Activated B cell treated with CpG ODN at 0.5 μM for 24 hours (primary cell): ENCODE measurements at regions not wholly inside any gene's neighbourhood (a gene's known extent, or its start where the extent isn't known, plus 50 kb on each side); places are given as distances from the start of the nearest gene placed in this dataset.

Experiments
- ATAC-seq: fragments of 200-7000 bp; cut with Tn5 transposase; one replicate; pipeline ENCODE4 v1.10.0; 2021; ENCODE audit warnings: low read depth, mild to moderate bottlenecking, moderate library complexity
- CTCF ChIA-PET: fragments of 350-600 bp; sonication (Branson Sonifier 250); formaldehyde crosslinking; loops from one replicate; lab custom pipeline; 2021; ENCODE audit warnings: antibody characterized with exemption; lab: Charles Lee
- POLR2A ChIA-PET: fragments of 350-600 bp; sonication (Branson Sonifier 250); formaldehyde crosslinking; loops from one replicate; lab custom pipeline; 2021; ENCODE audit warnings: antibody characterized with exemption; lab: Charles Lee
- DNase-seq: peaks from one replicate; pipeline ENCODE4 v3.0.0; 2022
- H3K27ac Mint-ChIP-seq: one replicate; pipeline ENCODE4 v1.8.0; 2020; ENCODE audit warnings: mixed read lengths
- H3K27me3 Mint-ChIP-seq: one replicate; pipeline ENCODE4 v1.8.0; 2021; ENCODE audit warnings: mixed read lengths
- H3K36me3 Mint-ChIP-seq: one replicate; pipeline ENCODE4 v1.8.0; 2021; ENCODE audit warnings: low read depth, mixed read lengths
- H3K4me1 Mint-ChIP-seq: one replicate; pipeline ENCODE4 v1.8.0; 2021; ENCODE audit warnings: mixed read lengths
- H3K4me3 Mint-ChIP-seq: one replicate; pipeline ENCODE4 v1.8.0; 2020; ENCODE audit warnings: mild to moderate bottlenecking, mixed read lengths
- H3K9me3 Mint-ChIP-seq: one replicate; pipeline ENCODE4 v1.8.0; 2020; ENCODE audit warnings: mixed read lengths
- intact Hi-C: fragments of 100-400 bp; cut with micrococcal nuclease; formaldehyde crosslinking; loops from one replicate; pipeline ENCODE4 v1.15.1; 2024
- TF ChIP-seq, protein P1 (sequence below): fragments of 200-600 bp; IDR thresholded peaks from one replicate; pipeline ENCODE4 v1.8.0; 2022; ENCODE audit warnings: antibody characterized with exemption, mild to moderate bottlenecking

DNA sequence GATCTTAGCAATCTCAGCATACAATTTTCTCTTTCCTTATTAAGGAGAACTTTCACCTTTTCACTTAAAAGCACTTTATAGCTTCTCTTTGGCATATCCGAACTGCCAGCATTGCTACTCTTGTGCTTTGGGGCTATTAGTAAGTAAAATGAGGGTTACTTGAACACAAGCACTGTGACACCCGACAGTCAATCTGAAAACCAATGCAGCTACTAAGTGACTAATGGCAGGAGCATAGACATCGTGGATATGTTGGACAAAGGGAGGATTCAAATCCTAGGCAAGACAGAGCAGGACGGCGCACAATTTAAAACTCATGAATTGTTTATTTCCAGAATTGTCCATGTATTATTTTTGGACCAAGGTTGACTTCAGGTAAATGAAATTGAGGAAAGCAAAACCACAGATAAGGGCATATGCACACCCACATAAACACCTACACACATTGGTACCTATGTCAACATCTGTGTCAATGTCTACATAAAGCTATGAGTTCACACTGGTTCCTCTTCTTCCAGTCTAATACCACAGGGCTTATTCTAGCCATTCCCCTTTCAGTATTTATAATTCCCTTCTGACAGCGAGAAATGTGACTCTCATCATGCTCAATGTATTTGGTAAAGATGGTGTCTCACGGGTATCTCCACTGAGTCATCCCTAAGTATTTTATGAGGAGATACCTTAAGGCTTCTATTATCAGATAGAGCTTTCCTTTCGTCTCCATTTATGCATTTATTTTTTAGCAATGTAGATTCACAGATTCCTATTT, 75.3 kb upstream of the RALGPS2 start:
- no peak for ATAC-seq
- H3K27ac Mint-ChIP-seq = no peak overlapping the region
- TF ChIP-seq, protein P1, sequence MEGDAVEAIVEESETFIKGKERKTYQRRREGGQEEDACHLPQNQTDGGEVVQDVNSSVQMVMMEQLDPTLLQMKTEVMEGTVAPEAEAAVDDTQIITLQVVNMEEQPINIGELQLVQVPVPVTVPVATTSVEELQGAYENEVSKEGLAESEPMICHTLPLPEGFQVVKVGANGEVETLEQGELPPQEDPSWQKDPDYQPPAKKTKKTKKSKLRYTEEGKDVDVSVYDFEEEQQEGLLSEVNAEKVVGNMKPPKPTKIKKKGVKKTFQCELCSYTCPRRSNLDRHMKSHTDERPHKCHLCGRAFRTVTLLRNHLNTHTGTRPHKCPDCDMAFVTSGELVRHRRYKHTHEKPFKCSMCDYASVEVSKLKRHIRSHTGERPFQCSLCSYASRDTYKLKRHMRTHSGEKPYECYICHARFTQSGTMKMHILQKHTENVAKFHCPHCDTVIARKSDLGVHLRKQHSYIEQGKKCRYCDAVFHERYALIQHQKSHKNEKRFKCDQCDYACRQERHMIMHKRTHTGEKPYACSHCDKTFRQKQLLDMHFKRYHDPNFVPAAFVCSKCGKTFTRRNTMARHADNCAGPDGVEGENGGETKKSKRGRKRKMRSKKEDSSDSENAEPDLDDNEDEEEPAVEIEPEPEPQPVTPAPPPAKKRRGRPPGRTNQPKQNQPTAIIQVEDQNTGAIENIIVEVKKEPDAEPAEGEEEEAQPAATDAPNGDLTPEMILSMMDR = no peak
- H3K4me3 Mint-ChIP-seq = no peak overlapping the region
- intact Hi-C loops = no loop called here
- ChIA-PET CTCF (no interaction called here), POLR2A (no interaction called here)
- no peak for DNase-seq
- no peaks in the 10 kb centered on the region for H3K36me3 Mint-ChIP-seq
- no peaks in the 10 kb centered on the region for H3K9me3 Mint-ChIP-seq
- no peaks in the 10 kb centered on the region for H3K27me3 Mint-ChIP-seq
- H3K4me1 Mint-ChIP-seq = peaks cover 62% of the 10 kb centered on the region

- POLR2A ChIA-PET = interaction anchor here (1.2 to 1.3 kb wide), 2 partner anchors 9 to 15 kb away, joined by 3 read pairs; no protein-coding TSS in a partner anchor
- no peaks in the 10 kb centered on the region for H3K9me3 Mint-ChIP-seq
- TF ChIP-seq, protein P1 = no peak
- intact Hi-C loops = no loop called here
- H3K36me3 Mint-ChIP-seq = no peaks in the 10 kb centered on the region
- no peak for DNase-seq
- H3K27ac Mint-ChIP-seq = no peak overlapping the region
- CTCF ChIA-PET = no interaction called here
- no peaks in the 10 kb centered on the region for H3K27me3 Mint-ChIP-seq
- H3K4me3 Mint-ChIP-seq = no peak overlapping the region
- H3K4me1 Mint-ChIP-seq = peaks cover 59% of the 10 kb centered on the region
- ATAC-seq = no peak
These were observed 74.0 kb upstream of the RALGPS2 start for GRCh38 chr1:178650934-178651511.

DNA sequence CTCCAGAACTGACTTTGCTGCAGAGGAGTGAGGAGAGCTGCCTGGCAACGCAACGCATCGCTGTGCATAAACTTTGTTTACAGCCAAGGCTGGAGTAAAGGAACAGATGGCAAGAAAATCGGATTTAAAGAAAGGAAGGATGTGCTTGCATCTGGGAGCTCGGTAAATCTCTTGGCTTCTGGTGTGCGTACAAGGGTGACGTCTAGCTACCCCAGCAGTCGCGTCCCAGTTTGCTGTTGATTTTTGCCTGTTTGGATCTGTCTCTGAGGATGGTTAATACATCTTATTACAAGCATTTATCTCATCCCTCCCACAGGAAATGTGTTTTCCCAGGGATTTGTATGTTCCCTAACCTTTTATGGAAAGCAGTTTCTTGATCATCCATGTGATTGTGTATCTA, 73.3 kb upstream of the RALGPS2 start:
- no peak for ATAC-seq
- Mint-ChIP-seq H3K4me3 (no peak overlapping the region), H3K27ac (no peak overlapping the region), H3K9me3 (no peaks in the 10 kb centered on the region), H3K27me3 (no peaks in the 10 kb centered on the region), H3K36me3 (no peaks in the 10 kb centered on the region), H3K4me1 (peaks cover 63% of the 10 kb centered on the region)
- ChIA-PET CTCF (interaction anchor here (1.2 kb wide), 1 partner anchor 8 kb away, joined by 3 read pairs; no protein-coding TSS in a partner anchor), POLR2A (interaction anchor here (1.0 to 1.3 kb wide), 3 partner anchors 8 to 73 kb away, joined by 3 read pairs; partner anchors contain the start of gene RALGPS2)
- no peak for DNase-seq
- intact Hi-C loops = no loop called here
- TF ChIP-seq, protein P1 = no peak

GRCh38 chr1:178652506-178653490, 72.2 kb upstream of the RALGPS2 start:
- ChIA-PET POLR2A (interaction anchor here (1.0 kb wide), 1 partner anchor 72 kb away, joined by 3 read pairs; the partner anchor contains the start of gene RALGPS2), CTCF (interaction anchor here (0.8 to 1.2 kb wide), 2 partner anchors 9 to 21 kb away, joined by 3 read pairs; no protein-coding TSS in a partner anchor)
- intact Hi-C loops = no loop called here
- DNase-seq = no peak
- H3K9me3 Mint-ChIP-seq = no peaks in the 10 kb centered on the region
- no peak overlapping the region for H3K4me3 Mint-ChIP-seq
- no peaks in the 10 kb centered on the region for H3K27me3 Mint-ChIP-seq
- no peaks in the 10 kb centered on the region for H3K36me3 Mint-ChIP-seq
- ATAC-seq = no peak
- no peak overlapping the region for H3K27ac Mint-ChIP-seq
- TF ChIP-seq, protein P1 = no peak
- peaks cover 64% of the 10 kb centered on the region for H3K4me1 Mint-ChIP-seq
